ENCODE measurements at regions not wholly inside any gene's neighbourhood (a gene's known extent, or its start where the extent isn't known, plus 50 kb on each side); places are given as distances from the start of the nearest gene placed in this dataset.

- no peak for TF ChIP-seq CTCF (IDR thresholded peaks at IDR 0.05; ENCODE audit: control insufficient read depth, insufficient read depth, low read depth, low read length, missing control alignments)
- no peak overlapping the region for H3K4me3 ChIP-seq (ENCODE audit: control insufficient read depth, low read depth, low read length)
- DNase-seq (ENCODE audit: low read depth), result no peak
Observed at GRCh38 chr3:10628891-10629670, 123.7 kb upstream of the ATP2B2 start.

- DNase-seq (ENCODE audit: low read depth), result no peak
- no peak for TF ChIP-seq CTCF (IDR thresholded peaks at IDR 0.05; ENCODE audit: control insufficient read depth, insufficient read depth, low read depth, low read length, missing control alignments)
- no peak overlapping the region for H3K4me3 ChIP-seq (ENCODE audit: control insufficient read depth, low read depth, low read length)
Observed at GRCh38 chr3:10629671-10630040, 124.3 kb upstream of the ATP2B2 start.

GRCh38 chr3:10631224-10631623, 125.8 kb upstream of the ATP2B2 start:
- DNase-seq (ENCODE audit: low read depth), result no peak
- TF ChIP-seq CTCF (IDR thresholded peaks at IDR 0.05; ENCODE audit: control insufficient read depth, insufficient read depth, low read depth, low read length, missing control alignments), result no peak
- no peak overlapping the region for H3K4me3 ChIP-seq (ENCODE audit: control insufficient read depth, low read depth, low read length)

GRCh38 chr3:10632125-10632524, 126.7 kb upstream of the ATP2B2 start:
- DNase-seq (ENCODE audit: low read depth), result no peak
- TF ChIP-seq CTCF (IDR thresholded peaks at IDR 0.05; ENCODE audit: control insufficient read depth, insufficient read depth, low read depth, low read length, missing control alignments), result no peak
- H3K4me3 ChIP-seq (ENCODE audit: control insufficient read depth, low read depth, low read length), result no peak overlapping the region

- H3K4me3 ChIP-seq (ENCODE audit: control insufficient read depth, low read depth, low read length), result no peak overlapping the region
- DNase-seq (ENCODE audit: low read depth), result no peak
- no peak for TF ChIP-seq CTCF (IDR thresholded peaks at IDR 0.05; ENCODE audit: control insufficient read depth, insufficient read depth, low read depth, low read length, missing control alignments)
Observed at GRCh38 chr3:10632741-10633140, 127.4 kb upstream of the ATP2B2 start.

- no peak overlapping the region for H3K4me3 ChIP-seq (ENCODE audit: control insufficient read depth, low read depth, low read length)
- TF ChIP-seq CTCF (IDR thresholded peaks at IDR 0.05; ENCODE audit: control insufficient read depth, insufficient read depth, low read depth, low read length, missing control alignments), result no peak
- no peak for DNase-seq (ENCODE audit: low read depth)
Observed at GRCh38 chr3:10635446-10636076, 130.2 kb upstream of the ATP2B2 start.
